GM12878 (cell line): ENCODE measurements at regions not wholly inside any gene's neighbourhood (a gene's known extent, or its start where the extent isn't known, plus 50 kb on each side); places are given as distances from the start of the nearest gene placed in this dataset.

ENCODE experiments used
- ATAC-seq: fragments of 200-7000 bp; cut with Tn5 transposase; 3 replicates; pipeline ENCODE4 v1.9.1; 2020; ENCODE audit warnings: mild to moderate bottlenecking, moderate library complexity
- BruUV-seq: library from RNA; stranded (reverse); fragments of 400-500 nt; replicated peaks from 2 replicates; lab custom pipeline; 2021; lab: Mats Ljungman, UMichigan
- CTCF ChIA-PET: fragments of 300-600 bp; sonication (Branson Sonifier 250); formaldehyde crosslinking; extraction: SDS; loops from one replicate; lab custom pipeline; 2021; ENCODE audit warnings: inconsistent platforms; lab: Yijun Ruan, JAX
- POLR2A ChIA-PET: fragments of 350-600 bp; formaldehyde crosslinking; extraction: SDS; loops from one replicate; lab custom pipeline; 2021; ENCODE audit warnings: inconsistent platforms; lab: Charles Lee
- RAD21 ChIA-PET: fragments of 300-600 bp; sonication (Branson Sonifier 250); formaldehyde crosslinking; loops from one replicate; lab custom pipeline; 2023; ENCODE audit warnings: antibody characterized with exemption; ENCODE audit not compliant: unreplicated experiment; lab: Charles Lee
- SMC1A ChIA-PET: fragments of 300-600 bp; sonication (Branson Sonifier 250); formaldehyde crosslinking; loops from one replicate; lab custom pipeline; 2023; ENCODE audit not compliant: unreplicated experiment, uncharacterized antibody; lab: Charles Lee
- DNase-seq: peaks from one replicate; pipeline ENCODE4 v3.0.0-alpha.2; 2011; ENCODE audit warnings: low read depth, low spot score
- FAIRE-seq: peaks from 3 replicates; lab custom pipeline; 2011; peaks lifted over from hg19 to GRCh38; lab: Jason Lieb, UNC
- H2AFZ ChIP-seq: 2 replicates; pipeline ENCODE4 v1.6.0; 2011; ENCODE audit warnings: low read depth, low read length, control low read depth; ENCODE audit not compliant: control insufficient read depth
- H3K27ac ChIP-seq: 2 replicates; pipeline ENCODE4 v1.5.1; 2011; ENCODE audit warnings: control low read depth; ENCODE audit not compliant: control insufficient read depth, insufficient read depth
- H3K27me3 ChIP-seq, 2 experiments: replicated peaks in 1 of 2; 2 replicates each; pipeline versions ENCODE4 v1.6.0 to v1.6.1; 2011; ENCODE audit warnings: low read length in 1 of 2; ENCODE audit not compliant: control insufficient read depth in 2 of 2, insufficient read depth in 2 of 2
- H3K36me3 ChIP-seq, 2 experiments: 2 replicates each; pipeline ENCODE4 v1.5.1; 2011; ENCODE audit warnings: low read length in 1 of 2; ENCODE audit not compliant: control insufficient read depth in 2 of 2, insufficient read depth in 2 of 2
- H3K4me1 ChIP-seq: 2 replicates; pipeline ENCODE4 v1.6.1; 2011; ENCODE audit warnings: mild to moderate bottlenecking, low read length, moderate library complexity, mixed read lengths; ENCODE audit not compliant: control insufficient read depth, insufficient read depth
- H3K4me2 ChIP-seq: 2 replicates; pipeline ENCODE4 v1.6.0; 2011; ENCODE audit warnings: control low read depth; ENCODE audit not compliant: control insufficient read depth, insufficient read depth
- H3K4me3 ChIP-seq: fragments of 200-600 bp; sonication (generic); 2 replicates; pipeline ENCODE4 v1.5.1; 2016
- H3K79me2 ChIP-seq: 2 replicates; pipeline ENCODE4 v1.6.0; 2011; ENCODE audit warnings: low read length; ENCODE audit not compliant: control insufficient read depth, insufficient read depth
- H3K9ac ChIP-seq: 2 replicates; pipeline ENCODE4 v1.8.0; 2011; ENCODE audit warnings: low read length, control low read depth, mixed read lengths; ENCODE audit not compliant: control insufficient read depth, insufficient read depth
- H3K9me3 ChIP-seq: replicated peaks from 3 replicates; pipeline ENCODE4 v1.5.1; 2011; ENCODE audit warnings: mild to moderate bottlenecking, low read length; ENCODE audit not compliant: control insufficient read depth, insufficient read depth
- H4K20me1 ChIP-seq: 2 replicates; pipeline ENCODE4 v1.6.0; 2011; ENCODE audit not compliant: control insufficient read depth, insufficient read depth
- CEBPB ChIP-seq, 2 experiments: fragments of 150-350 bp in 1 of 2; IDR thresholded peaks; 2 replicates each; pipeline ENCODE4 v1.6.1; 2012 to 2014; ENCODE audit warnings: low read depth in 2 of 2, low read length in 2 of 2, borderline replicate concordance in 1 of 2, inconsistent platforms in 1 of 2
- DPF2 ChIP-seq: fragments of 450-650 bp; IDR thresholded peaks from 2 replicates; pipeline ENCODE4 v1.6.1; 2017; ENCODE audit warnings: mild to moderate bottlenecking
- NFIC ChIP-seq: IDR thresholded peaks from 2 replicates; pipeline ENCODE4 v1.6.1; 2012; ENCODE audit warnings: low read depth, mild to moderate bottlenecking, inconsistent platforms, low read length, moderate library complexity
- RCOR1 ChIP-seq: conservative IDR thresholded peaks from 2 replicates; pipeline ENCODE4 v1.6.1; 2012; ENCODE audit warnings: low read depth, low read length, improper control_type of control experiment
- RUNX3 ChIP-seq: IDR thresholded peaks from 2 replicates; pipeline ENCODE4 v1.6.1; 2012; ENCODE audit warnings: low read length, inconsistent platforms
- WGBS: methylation state at CpG from one replicate; pipeline ENCODE4 v1.1.6; 2016; ENCODE audit warnings: low lambda C conversion rate; ENCODE audit not compliant: insufficient replicate concordance, insufficient coverage; ENCODE audit errors: missing lambda C conversion rate; 5-methylcytosine and 5-hydroxymethylcytosine counted together
- in situ Hi-C: fragments of 300-500 bp; cut with MboI; formaldehyde crosslinking; loops from 9 replicates; pipeline ENCODE4 v1.14.3; 2018; ENCODE audit warnings: mixed read lengths
- intact Hi-C: fragments of 100-400 bp; cut with micrococcal nuclease; formaldehyde crosslinking; loops from one replicate; pipeline ENCODE4 v1.14.2; 2022; ENCODE audit not compliant: unreplicated experiment

DNA sequence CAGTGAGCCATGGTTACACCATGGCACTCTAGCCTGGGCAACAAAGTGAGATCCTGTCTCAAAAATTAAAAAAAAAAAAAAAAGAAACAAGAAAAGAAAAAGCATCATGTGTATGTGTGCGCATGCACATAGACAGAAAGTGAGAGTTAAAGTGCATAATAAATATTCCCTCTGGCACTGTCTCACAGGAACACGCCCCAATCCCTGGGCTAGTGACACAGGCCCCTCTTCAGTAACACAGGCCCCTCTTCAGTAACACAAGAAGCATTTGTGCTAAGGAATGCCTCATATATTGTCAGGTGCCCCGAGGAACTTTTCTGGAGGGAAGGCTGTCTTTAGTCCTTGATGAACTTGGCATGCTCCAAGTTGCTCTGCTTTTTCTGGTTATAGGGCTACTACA is 57.5 kb downstream of the RPL27A start:
- POLR2A ChIA-PET, result no interaction called here
- intact Hi-C loops, result no loop called here

DNA sequence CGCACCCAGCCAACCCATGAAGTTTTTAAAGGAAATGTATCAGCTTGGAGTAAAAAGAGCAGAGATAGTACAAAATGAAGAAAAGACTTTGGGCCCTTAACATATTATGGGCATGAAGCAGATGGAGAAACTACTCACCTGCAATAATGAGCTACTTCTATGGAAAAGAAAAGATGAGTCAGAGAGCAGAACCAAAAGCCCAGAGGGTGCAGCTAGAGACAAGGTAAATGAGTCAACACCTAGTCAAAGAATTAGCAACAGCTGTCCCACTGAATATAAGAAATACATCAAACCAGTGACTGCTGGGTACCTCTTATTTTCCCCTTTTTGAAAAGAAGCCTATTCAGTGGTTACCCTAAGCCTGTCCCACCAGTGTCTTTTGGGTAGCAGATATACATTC is 61.8 kb downstream of the RPL27A start:
- H3K27me3 ChIP-seq, result no peaks in the 10 kb centered on the region; a peak in 1 of 4 replicates
- in situ Hi-C loops (no loop called here), intact Hi-C loops (no loop called here)
- H3K4me2 ChIP-seq, result no peak overlapping the region
- TF ChIP-seq NFIC, result no peak
- ATAC-seq (no peak; the same call in 2 of the 3 replicates), FAIRE-seq (no peak), DNase-seq (no peak)
- POLR2A ChIA-PET, result interaction anchor here (0.6 to 0.7 kb wide), 2 partner anchors 15 to 159 kb away, joined by 4 read pairs; no protein-coding TSS in a partner anchor
- no peak overlapping the region for H2AFZ ChIP-seq
- no peaks in the 10 kb centered on the region for H3K9me3 ChIP-seq
- CTCF ChIA-PET, result interaction anchor here (1.2 kb wide), 1 partner anchor 70 kb away, joined by 3 read pairs; no protein-coding TSS in a partner anchor
- H3K27ac ChIP-seq, result no peak overlapping the region
- RAD21 ChIA-PET, result no interaction called here
- no peaks in the 10 kb centered on the region for H3K36me3 ChIP-seq
- SMC1A ChIA-PET, result interaction anchor here (1.0 kb wide), 2 partner anchors 11 to 51 kb away, joined by 3 to 4 read pairs; no protein-coding TSS in a partner anchor
- no TSS peak for BruUV-seq
- 100% methylated on average over 1 of the region's 1 CpG for WGBS
- no peaks in the 10 kb centered on the region for H3K4me1 ChIP-seq
- no peaks in the 10 kb centered on the region for H3K79me2 ChIP-seq
- H4K20me1 ChIP-seq, result no peaks in the 10 kb centered on the region
- no peak overlapping the region for H3K4me3 ChIP-seq
- no peak overlapping the region for H3K9ac ChIP-seq

More for the DNA sequence above, 57.5 kb downstream of the RPL27A start:
- Histone ChIP-seq H3K79me2 (no peaks in the 10 kb centered on the region), H3K36me3 (no peaks in the 10 kb centered on the region), H3K4me1 (no peaks in the 10 kb centered on the region), H3K4me2 (no peak overlapping the region), H3K27me3 (no peaks in the 10 kb centered on the region; a peak in 2 of 4 replicates), H3K4me3 (no peak overlapping the region), H2AFZ (no peak overlapping the region), H3K9me3 (no peaks in the 10 kb centered on the region), H3K9ac (no peak overlapping the region), H4K20me1 (no peaks in the 10 kb centered on the region), H3K27ac (no peak overlapping the region)
- CTCF ChIA-PET, result no interaction called here
- SMC1A ChIA-PET, result no interaction called here
- WGBS, result 66% methylated on average over 3 of the region's 3 CpGs
- in situ Hi-C loops, result no loop called here
- RAD21 ChIA-PET, result no interaction called here
- DNase-seq (no peak), FAIRE-seq (no peak), ATAC-seq (no peak)
- BruUV-seq, result no TSS peak
- no peak for TF ChIP-seq RCOR1
- TF ChIP-seq RUNX3, result no peak
- no peak for TF ChIP-seq DPF2
- no peak for TF ChIP-seq CEBPB (IDR thresholded peaks at IDR 0.05; ENCODE audit: borderline replicate concordance in 1 of 2, low read depth in 2 of 2, low read length in 2 of 2)
